CD4-positive, alpha-beta T cell treated with Interleukin-4 for 4 hours (primary cell): ENCODE measurements at regions not wholly inside any gene's neighbourhood (a gene's known extent, or its start where the extent isn't known, plus 50 kb on each side); places are given as distances from the start of the nearest gene placed in this dataset.

Experiments used
- DNase-seq: peaks from one replicate; pipeline ENCODE4 v3.0.0-alpha.2; 2020

DNA sequence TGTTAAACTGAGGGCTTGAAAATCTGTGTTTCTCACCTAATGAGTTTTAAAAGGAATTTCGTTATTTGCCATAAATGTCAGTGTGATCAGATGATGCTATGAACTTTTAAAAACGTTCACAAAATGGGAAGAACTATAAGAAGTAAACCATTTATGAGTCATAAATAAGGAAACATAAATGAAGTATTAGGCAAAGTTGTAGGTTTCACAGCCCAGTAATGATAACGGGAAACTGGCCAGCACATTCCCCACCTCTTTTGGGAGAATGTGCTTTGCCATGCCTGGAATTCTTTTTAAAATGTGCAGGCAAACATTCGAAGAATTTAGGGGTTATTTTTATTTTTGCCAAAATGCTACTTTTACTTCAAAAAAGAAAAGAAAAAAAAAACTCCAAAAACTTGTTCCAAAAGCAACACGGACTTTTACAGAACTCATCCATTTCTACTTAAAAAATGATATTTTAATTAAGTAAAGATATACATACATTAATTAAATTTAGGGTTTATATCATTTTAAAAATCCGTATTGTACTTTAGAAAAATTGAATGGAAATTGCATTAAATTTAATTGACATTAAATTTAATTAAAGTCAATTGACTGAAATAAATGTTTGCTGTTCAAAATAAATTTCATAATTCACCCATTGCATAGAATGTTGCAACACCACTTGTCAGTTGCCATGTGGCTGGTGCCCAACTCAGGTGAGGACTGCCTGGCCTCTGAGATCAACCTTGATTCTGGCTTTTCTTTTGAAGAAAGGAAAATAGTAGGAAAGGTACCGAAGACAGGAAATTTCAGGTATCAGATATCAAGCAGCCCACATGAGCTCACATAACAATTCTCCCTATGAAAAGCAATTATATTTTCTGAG, 1198.5 kb downstream of the EFNB2 start:
- DNase-seq: no peak

GRCh38 chr13:105334211-105334610, 1201.3 kb downstream of the EFNB2 start:
- DNase-seq: no peak

GRCh38 chr13:105333416-105333815, 1202.0 kb downstream of the EFNB2 start:
- no peak for DNase-seq

- DNase-seq: no peak
Measured at GRCh38 chr13:105329359-105329758, 1206.1 kb downstream of the EFNB2 start.

GRCh38 chr13:105328212-105328611, 1207.2 kb downstream of the EFNB2 start:
- DNase-seq: no peak

DNA sequence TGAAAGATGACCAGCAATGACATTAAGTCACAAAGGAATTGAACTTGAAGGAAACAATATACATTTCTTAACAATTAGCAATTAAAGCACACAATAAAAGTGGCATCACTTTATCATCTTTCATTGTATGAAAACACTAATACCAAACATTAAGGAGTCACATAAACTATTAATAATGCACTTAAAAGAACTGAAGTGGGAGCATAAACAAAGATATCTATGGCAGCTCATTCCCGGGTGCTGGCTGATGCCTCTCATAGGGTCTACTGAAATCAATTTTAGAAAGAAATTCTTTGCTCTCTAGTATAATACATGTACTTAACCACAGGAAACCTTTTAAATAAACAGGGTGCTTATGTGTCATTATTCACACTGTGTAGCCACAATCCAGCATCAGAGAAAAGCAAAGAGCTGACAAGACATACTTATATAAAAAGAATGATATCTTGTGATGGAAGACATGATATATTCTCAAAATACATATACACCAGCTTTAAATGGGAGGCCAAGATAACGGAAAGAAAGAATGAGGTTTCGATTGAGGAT, 1207.8 kb downstream of the EFNB2 start:
- DNase-seq: no peak

- no peak for DNase-seq
Measured at GRCh38 chr13:105319875-105320274, 1215.6 kb downstream of the EFNB2 start.

DNA sequence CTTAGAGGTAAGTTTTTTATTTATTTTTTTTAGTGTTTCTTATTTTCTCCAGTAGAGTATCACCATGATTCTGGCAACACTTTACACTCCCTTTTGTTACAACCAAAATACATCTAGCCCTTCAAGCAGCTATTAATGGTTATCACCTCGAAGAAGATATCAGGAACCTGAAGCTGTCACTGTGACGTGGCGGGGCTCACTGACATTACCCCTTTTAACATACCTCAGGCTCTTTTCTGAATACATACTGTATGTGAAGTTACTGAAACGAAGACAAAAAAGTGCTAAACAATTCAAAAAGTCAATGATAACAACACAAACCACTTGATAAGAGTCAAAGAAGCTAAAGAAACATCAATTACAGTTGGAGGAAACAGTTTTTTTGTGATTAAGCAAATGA, 1218.7 kb downstream of the EFNB2 start:
- no peak for DNase-seq

- no peak for DNase-seq
Measured at GRCh38 chr13:105312906-105313305, 1222.6 kb downstream of the EFNB2 start.

DNA sequence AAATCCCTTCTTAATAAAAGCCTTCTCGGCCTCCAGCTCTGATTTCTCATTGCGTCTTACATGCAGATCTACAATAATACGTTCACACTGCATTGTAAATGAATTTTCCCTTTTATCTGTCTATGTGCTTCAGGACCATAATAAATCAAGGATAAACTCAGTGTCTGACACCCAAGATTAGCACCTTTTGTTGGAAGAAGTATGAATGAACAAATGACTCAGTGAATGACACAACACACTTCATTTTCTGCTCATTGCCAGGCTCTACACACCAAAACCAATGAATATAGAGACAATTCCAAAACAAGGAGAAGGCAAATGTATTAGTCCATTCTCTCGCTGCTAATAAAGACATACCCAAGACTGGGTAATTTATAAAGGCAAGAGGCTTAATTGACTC, 1224.4 kb downstream of the EFNB2 start:
- no peak for DNase-seq

DNA sequence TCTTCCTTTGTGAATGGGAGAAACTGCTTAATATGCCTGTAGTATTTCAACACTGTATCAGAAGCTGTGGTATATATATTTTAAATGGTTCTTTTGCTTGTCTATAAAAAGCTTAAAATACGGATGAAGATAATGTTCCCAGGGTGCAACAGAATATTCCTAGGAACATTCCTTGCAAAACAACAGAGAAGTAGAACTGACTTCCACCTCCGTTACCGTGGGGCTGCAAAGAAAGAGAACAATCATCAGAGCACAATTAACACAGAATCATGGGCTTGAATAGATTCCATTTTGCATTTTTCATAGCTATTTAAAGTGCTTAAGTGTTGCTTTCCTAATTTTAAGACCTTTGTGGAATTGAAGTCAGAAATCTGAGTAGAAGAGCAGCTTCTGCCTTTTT, 1227.7 kb downstream of the EFNB2 start:
- DNase-seq: no peak

DNA sequence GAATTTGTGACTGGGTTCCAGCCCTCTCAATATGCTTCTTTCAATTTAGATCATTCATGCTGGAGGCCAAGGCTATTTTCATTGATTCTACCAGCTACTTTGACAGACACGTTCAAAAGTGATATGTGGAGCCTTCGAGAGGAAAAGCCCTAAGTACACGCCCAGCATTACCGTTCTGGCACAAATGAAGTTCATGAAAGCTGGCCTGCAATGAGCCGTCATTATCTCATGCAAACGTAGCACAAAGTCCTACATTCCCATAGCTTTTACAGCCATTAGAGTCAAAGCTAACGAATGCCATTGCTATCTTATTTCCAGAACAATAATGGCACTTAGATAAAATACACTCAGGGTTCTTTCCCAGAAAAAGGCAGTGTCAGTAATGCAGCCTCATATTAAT, 1237.6 kb downstream of the EFNB2 start:
- DNase-seq: no peak

GRCh38 chr13:105291987-105292386, 1243.5 kb downstream of the EFNB2 start:
- DNase-seq: no peak

DNA sequence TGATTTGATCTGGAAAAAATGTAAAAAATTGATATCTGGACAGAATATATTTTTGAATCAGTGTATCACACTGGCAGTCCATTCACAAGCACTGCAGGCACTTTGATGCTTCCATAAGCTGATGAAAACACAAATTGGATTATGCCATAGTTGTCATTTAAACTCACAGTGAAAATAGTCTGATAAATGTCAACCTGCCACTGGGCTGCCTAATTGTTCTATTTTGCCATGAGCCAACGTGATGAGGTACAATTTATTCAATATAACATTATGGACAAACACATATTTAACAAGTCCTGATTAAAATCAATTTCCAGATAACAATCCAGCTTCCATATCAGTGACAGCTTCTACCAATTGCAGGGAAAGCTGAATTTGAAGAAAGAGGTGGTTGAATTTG, 1244.9 kb downstream of the EFNB2 start:
- no peak for DNase-seq

DNA sequence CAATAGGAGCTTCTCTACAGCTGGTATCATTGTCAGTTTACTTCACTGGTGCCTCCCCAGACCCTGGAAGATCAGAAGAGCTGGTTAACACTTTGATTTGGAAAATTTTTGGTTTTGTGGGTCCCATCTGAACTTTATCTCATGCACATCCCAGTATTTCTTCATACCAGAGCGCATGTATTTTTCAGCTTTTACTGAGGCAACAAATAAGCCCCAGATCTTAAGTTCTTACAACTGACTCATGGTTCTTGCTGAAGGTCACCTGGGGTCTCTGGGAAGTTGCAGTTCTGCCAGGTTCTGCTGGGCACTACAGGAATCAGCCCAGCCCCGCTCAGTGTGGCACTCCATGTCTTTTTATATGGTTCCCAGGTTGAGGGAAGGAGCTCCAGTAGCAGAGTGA, 1249.9 kb downstream of the EFNB2 start:
- DNase-seq: no peak

DNA sequence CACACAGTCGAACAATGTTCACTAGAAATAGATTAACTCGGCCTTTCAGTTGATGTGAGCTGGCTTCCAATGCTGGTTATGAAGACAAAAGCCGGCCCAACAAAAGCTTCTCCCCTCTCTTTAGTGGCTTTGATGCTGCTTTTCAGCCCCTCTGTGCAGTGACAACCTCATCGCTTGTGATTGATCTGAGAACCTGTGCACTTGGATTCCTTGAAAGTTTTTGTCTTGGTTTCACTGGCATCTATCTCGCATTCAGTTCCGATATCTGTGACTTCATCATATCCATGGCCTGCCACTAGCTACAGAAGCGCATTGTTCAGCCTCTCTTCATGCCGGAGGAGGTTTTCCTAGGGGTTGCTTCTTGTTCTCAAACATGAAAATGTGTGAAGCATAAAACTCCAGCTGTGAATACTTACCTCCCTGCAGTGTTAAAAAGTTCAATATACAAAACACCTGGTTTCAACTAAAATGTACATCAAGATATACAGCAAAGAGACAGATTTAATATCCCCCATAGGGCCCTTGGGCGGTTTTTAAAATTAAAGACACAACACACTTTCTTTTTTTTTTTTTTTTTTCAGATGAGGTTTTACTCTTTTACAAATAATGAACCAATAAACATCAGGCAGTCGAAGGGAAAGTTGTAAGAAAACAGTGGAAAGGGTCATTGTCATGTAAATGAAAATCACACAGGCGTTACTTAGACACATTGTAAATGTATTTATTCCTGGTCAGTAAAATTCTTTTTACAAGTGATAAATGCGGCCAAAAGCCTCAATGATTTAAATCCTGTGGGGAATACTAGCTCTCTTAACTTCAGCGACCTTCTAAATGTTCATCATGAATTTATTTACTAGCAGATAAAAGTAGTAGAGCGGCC, 1252.8 kb downstream of the EFNB2 start:
- no peak for DNase-seq

DNA sequence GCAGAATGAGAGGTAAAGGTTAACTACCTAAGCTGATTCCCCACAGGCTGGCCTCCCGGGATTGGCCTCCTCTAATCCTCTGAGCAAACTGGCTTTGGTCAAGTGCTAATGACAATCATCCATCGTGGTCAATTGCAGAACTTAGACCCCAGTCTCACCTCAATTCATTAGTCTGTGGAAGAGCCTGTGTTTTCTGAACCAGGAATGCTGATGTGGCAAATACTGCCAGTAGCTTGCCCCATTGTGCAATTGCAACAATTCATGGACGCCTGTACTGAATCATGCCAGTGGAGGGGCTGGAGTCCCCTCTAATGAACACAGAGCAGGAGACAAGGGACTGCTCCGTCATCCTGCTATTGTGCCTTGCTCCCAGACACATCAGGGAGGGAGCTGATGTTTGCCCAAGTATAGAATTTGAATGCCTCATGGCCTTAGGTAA, 1256.5 kb downstream of the EFNB2 start:
- no peak for DNase-seq

DNA sequence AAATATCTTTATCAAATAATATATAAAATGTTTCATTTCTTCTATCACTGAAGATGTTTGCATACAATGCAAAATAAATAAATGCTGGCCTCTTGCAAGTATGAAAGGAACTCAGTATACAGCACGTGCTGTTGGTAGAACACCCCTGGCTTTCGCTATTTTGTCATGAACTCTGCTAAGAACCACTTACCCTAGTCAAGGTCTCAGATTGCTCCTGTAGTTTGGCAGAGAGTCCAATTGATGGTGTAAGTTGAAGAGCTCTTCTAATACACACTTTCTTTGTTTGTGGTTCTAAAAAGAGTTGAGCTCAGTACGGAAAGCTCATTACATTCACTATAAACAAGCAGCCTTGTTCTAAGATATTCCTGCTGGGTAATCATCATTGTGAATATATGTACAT, 1258.9 kb downstream of the EFNB2 start:
- DNase-seq: no peak

DNA sequence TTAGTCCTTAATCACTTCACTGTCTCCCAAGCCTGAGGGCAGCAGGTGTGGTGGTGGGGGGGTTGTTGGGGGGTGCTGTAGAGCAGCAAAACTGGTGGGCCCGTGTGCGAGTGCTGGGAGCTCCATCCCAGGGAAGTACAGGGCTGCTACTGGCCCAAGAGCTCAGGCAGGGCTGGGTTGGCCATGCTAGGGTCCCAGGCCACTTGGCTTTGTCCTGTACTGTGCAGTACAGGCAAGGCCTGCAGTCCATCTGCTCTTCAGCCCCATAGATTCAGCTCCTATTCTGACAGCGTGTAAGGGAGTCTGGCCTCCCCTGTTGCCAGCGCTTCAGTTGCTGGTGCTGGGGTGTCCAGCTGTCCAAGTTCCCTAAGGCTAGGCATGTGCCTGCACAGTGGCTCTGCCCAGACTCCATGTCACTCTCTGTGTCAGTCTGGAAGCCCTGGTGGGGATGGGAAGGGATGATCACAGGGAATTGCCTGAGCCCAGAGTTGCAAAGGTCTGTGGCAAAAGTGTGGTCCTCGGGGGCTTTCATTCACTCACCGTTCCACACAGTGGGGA, 1261.7 kb downstream of the EFNB2 start:
- DNase-seq: no peak

- DNase-seq: no peak
Measured at GRCh38 chr13:105272660-105273631, 1262.5 kb downstream of the EFNB2 start.

DNA sequence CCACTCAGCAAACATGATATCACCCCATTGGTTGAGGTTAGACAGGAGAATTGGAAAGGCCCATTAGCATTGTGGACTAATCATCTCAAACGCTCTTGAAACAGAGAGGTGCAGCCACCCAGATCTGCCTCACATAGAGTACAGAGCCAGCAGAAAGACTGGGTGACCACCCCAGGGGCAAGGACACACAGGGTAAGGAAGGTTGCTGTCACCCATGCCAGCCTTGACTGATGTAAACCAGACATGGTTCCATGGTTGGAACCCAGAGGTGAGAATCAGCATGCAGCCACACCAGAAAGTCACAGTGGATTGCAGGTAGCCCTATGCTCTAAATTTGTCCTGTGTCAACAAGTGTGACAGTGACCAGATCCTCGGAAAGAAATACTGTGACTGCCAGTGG, 1268.8 kb downstream of the EFNB2 start:
- DNase-seq: no peak

DNA sequence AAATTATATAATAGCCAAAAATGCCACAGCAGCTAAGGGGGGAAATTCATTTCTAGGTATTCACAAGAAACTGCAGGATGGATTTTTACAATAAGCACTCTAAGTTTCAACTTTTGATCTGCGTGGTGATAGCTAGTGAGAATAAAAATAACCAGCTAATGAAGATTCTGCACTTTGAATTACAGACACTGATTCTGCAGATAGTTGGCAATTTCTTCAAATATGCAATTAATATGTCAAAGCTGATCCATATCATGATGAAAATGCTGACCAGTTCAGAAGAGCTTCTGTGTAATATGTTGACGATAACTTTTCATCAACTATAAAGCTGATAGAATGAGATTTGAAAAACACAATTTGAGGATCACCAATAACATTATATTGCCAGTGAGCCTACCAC, 1272.9 kb downstream of the EFNB2 start:
- no peak for DNase-seq
